Kasumi-1 (cell line): ENCODE measurements at regions not wholly inside any gene's neighbourhood (a gene's known extent, or its start where the extent isn't known, plus 50 kb on each side); places are given as distances from the start of the nearest gene placed in this dataset.
"Not testable (repeated sequence)": the region's sequence is repeated elsewhere in the genome, so short reads cannot be mapped to it uniquely, and the experiment has no call there.

Source experiments
- DNase-seq, 2 experiments: peaks; one replicate each; lab custom pipeline; 2025; lab: John Stamatoyannopoulos, UW

GRCh38 chr2:89797320-89798038 lies 1106.0 kb downstream of the RPIA start:
- no peak for DNase-seq

DNA sequence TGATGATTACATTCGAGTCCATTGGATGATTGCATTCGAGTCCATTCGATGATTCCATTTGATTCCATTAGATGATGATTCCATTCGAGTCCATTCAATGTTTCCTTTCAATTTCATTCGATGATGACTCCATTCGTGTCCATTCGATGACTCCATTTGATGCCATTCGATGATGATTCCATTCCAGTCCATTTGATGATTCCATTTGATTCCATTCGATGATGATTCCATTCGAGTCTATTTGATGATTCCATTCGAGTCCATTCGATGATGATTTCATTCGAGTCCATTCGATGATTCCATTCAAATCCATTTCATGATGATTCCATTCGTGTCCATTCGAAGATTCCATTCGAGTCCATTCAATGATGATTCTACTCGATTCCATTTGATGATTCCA lies 1109.7 kb downstream of the RPIA start:
- DNase-seq = not testable (repeated sequence)

DNA sequence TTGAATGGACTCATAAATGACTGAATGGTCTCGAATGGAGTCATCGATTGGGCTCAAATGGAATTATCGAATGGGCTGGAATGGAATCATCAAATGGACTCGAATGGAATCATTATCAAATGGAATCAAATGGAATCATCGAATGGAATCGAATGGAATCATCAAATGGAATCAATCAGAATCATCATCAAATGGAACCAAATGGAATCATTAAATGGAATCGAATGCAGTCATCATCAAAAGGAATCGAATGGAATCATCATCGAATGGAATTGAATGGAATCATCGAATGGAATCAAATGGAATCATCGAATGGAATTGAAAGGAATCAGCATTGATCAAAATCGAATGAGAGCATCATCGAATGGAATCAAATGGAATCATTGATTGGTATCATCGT lies 1114.9 kb downstream of the RPIA start:
- DNase-seq = not testable (repeated sequence)

GRCh38 chr2:89811295-89811694 lies 1119.8 kb downstream of the RPIA start:
- DNase-seq = no peak

DNA sequence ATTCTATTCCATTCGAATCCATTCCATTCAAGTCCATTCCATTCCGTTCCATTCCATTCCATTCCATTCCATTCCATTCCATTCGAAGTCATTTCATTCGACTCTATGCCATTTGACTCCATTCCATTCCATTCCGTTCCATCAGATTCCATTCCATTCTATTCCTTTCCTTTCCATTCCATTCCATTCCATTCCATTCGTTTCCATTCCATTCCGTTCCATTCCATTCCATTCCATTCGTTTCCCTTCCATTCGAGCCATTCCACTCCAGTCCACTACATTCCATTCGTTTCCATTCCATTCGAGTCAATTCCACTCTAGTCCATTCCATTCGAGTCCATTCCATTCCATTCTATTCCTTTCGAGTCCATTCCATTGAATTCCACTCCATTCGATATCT lies 1120.4 kb downstream of the RPIA start:
- DNase-seq = not testable (repeated sequence)

DNA sequence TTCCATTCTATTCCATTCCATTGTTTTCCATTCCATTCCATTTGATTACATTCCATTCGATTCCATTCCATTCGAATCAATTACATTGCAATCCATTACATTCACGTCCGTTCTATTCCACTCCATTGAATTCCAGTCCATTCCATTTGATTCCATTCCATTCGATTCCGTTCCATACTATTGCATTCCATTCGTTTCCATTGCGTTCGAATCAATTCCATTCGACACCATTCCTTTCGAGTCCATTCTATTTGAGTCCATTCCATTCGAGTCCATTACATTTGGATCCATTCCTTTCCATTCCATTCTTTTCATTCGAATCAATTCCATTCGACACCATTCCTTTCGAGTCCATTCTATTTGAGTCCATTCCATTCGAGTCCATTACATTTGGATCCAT lies 1122.9 kb downstream of the RPIA start:
- DNase-seq = not testable (repeated sequence)

- no peak for DNase-seq
These were observed 1127.4 kb downstream of the RPIA start for GRCh38 chr2:89818873-89819272.

GRCh38 chr2:89819809-89820208 lies 1128.3 kb downstream of the RPIA start:
- DNase-seq = no peak

DNA sequence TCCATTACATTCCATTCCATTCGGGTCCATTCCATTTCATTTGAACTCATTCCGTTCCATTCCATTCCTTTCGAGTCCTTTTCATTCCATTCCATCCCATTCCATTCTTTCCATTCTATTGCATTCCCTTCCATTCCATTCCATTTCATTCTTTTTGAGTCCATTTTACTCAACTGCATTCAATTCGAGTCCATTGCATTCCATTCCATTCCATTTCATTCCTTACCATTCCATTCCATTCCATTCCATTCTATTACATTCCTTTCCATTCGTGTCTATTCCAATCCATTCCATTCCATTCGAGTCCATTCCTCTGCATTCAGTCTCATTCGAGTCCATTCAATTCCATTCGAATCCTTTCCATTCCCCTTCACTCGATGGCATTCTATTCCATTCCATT lies 1128.8 kb downstream of the RPIA start:
- no peak for DNase-seq

GRCh38 chr2:89821455-89821945 lies 1130.0 kb downstream of the RPIA start:
- DNase-seq = no peak

DNA sequence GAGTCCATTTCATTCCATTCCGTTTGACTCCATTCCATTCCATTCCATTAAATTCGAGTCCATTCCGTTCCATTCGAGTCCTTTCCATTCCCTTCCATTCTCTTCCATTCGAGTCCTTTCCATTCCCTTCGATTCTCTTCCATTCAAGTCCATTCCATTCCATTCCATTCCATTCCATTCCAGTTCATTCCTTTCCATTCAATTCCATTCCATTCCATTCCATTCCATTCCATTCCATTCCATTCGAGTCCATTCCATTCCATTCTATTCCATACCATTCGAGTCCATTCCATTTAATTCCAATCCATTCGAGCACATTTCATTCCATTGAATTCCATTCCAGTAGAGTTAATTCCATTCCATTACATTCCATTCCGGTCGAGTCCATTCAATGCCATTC lies 1130.9 kb downstream of the RPIA start:
- not testable (repeated sequence) for DNase-seq

- no peak for DNase-seq
These were observed 1132.1 kb downstream of the RPIA start for GRCh38 chr2:89823556-89823955.

DNA sequence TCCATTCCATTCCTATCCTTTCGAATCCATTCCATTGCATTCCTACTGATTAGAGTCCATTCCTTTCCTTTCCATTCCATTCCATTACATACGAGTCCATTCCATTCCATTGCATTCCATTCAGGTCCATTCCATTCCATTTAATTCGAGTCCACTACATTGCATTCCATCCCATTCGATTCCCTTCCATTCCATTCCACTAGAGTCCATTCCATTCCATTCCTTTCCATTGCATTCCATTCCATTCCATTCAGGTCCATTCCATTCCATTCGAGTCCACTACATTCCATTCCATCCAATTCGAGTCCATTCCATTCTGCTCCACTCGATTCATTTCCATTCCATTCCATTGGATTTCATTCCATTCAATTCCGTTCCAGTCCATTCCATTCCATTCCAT lies 1133.6 kb downstream of the RPIA start:
- DNase-seq = no peak

DNA sequence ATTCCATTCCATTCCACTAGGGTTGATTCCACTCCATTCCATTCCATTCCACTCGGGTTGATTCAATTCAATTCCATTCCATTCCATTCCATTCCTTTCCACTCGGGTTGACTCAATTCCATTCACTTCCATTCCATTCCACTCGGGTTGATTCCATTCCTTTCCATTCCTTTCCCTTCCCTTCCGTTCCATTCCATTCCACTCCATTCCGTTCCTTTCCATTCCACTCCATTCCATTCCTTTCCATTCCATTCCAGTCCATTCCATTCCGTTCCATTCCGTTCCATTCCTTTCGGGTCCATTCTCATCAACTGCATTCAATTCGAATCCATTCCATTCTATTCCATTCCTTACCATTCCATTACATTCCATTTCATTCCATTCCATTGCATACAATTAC lies 1135.3 kb downstream of the RPIA start:
- DNase-seq = not testable (repeated sequence)

GRCh38 chr2:89827829-89828228 lies 1136.4 kb downstream of the RPIA start:
- DNase-seq = not testable (repeated sequence)

DNA sequence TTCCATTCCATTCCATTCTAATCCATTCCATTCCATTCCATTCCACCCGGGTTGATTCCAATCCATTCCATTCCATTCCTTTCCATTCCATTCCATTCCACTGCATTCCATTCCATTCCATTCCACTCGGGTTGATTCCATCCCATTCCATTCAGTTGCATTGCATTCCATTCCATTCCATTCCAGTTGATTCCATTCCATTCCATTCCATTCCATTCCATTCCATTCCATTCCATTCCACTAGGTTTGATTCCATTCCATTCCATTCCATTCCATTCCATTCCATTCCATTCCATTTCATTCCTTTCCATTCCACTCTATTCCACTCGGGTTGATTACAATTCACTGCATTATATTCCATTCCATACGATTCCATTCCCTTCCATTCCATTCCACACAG lies 1136.9 kb downstream of the RPIA start:
- not testable (repeated sequence) for DNase-seq

- DNase-seq = not testable (repeated sequence)
These were observed 1137.6 kb downstream of the RPIA start for GRCh38 chr2:89828961-89829631.

- no peak for DNase-seq
These were observed 1138.4 kb downstream of the RPIA start for GRCh38 chr2:89829828-89830227.

DNA sequence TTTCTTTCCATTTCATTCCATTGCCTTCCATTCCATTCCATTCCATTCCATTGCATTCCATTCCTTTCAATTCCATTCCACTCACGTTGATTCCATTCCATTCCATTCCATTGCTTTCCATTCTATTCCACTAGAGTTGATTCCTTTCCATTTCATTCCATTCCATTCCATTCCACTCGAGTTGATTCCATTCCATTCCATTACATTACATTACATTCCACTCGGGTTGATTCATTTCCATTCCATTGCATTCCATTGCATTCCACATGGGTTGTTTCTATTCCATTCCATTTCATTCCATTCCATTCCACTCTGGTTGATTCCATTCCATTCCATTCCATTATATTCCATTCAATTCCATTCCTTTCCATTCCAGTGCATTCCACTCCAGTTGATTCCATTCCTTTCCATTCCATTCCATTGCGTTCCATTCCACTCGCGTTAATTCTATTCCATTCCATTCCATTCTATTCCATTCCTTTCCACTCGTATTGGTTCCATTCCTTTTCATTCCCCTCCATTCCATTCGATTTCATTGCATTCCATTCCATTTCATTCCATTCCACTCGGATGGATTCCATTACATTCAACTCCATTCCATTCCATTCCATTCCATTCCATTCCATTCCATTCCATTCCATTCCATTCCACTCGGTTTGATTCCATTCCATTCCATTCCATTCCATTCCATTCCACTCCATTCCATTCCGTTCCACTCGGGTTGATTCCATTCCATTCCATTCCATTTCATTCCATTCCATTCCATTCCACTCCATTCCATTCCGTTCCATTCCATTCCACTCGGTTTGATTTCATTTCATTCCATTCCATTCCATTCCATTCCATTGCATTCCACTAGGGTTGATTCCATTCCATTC lies 1139.1 kb downstream of the RPIA start:
- not testable (repeated sequence) for DNase-seq

DNA sequence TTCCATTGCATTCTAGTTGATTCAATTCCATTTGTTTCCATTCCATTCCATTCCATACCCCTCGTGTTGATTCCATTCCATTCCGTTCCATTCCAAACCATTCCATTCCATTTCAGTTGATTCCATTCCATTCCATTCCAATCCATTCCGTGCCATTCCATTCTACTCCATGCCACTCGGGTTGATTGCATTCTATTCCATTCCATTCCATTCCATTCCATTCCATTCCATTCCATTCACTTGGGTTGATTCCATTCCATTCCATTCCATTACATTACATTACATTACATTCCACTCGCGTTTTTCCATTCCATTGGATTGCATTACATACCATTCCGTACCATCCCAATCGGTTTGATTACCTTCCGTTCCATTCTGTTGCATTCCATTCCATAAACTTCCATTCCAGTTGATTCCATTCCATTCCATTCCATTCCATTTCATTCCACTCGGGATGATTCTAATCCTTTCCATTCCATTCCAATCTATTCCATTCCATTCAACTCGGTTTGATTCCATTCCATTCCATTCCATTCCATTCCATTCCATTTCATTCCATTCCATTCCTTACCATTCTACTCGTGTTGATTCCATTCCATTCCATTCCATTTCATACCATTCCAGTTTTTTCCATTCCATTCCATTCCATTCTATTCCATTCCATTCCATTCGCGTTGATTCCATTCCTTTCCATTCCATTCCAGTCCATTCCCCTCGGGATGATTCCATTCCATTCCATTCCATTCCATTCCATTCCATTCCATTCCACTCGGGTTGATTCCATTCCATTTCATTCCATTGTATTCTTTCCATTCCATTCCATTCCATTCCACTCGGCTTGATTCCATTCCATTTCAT lies 1140.4 kb downstream of the RPIA start:
- no peak for DNase-seq

- no peak for DNase-seq
These were observed 1141.8 kb downstream of the RPIA start for GRCh38 chr2:89833116-89833779.
